EH (cell line): ENCODE measurements at regions not wholly inside any gene's neighbourhood (a gene's known extent, or its start where the extent isn't known, plus 50 kb on each side); places are given as distances from the start of the nearest gene placed in this dataset.
"Not testable (repeated sequence)": the region's sequence is repeated elsewhere in the genome, so short reads cannot be mapped to it uniquely, and the experiment has no call there.

Experiments
- DNase-seq: peaks from one replicate; pipeline ENCODE4 v3.0.0-alpha.2; 2015; ENCODE audit warnings: low read depth

GRCh38 chr6:21710216-21710615 lies 116.7 kb downstream of the SOX4 start:
- DNase-seq = no peak

GRCh38 chr6:21710908-21711627 lies 117.5 kb downstream of the SOX4 start:
- DNase-seq = no peak

GRCh38 chr6:21712213-21712612 lies 118.7 kb downstream of the SOX4 start:
- no peak for DNase-seq

GRCh38 chr6:21713481-21713880 lies 119.9 kb downstream of the SOX4 start:
- DNase-seq = no peak

GRCh38 chr6:21715180-21715579 lies 121.6 kb downstream of the SOX4 start:
- no peak for DNase-seq

- DNase-seq = no peak
Observed at GRCh38 chr6:21722510-21722909, 129.0 kb downstream of the SOX4 start.

- DNase-seq = no peak
Observed at GRCh38 chr6:21726676-21727075, 133.1 kb downstream of the SOX4 start.

- no peak for DNase-seq
Observed at GRCh38 chr6:21728141-21728540, 134.6 kb downstream of the SOX4 start.

- no peak for DNase-seq
Observed at GRCh38 chr6:21729431-21729830, 135.9 kb downstream of the SOX4 start.

GRCh38 chr6:21730533-21730932 lies 137.0 kb downstream of the SOX4 start:
- DNase-seq = no peak

GRCh38 chr6:21731411-21732031 lies 138.0 kb downstream of the SOX4 start:
- DNase-seq = peak; percentile 74

- not testable (repeated sequence) for DNase-seq
Observed at GRCh38 chr6:21732032-21732730, 138.6 kb downstream of the SOX4 start.

- DNase-seq = no peak
Observed at GRCh38 chr6:21732731-21733130, 139.2 kb downstream of the SOX4 start.

GRCh38 chr6:21733311-21733710 lies 139.8 kb downstream of the SOX4 start:
- DNase-seq = peak; percentile 37

- no peak for DNase-seq
Observed at GRCh38 chr6:21734204-21734603, 140.7 kb downstream of the SOX4 start.

GRCh38 chr6:21738180-21739094 lies 144.9 kb downstream of the SOX4 start:
- DNase-seq = peak; percentile 33

- DNase-seq = no peak
Observed at GRCh38 chr6:21739241-21739640, 145.7 kb downstream of the SOX4 start.

- DNase-seq = no peak
Observed at GRCh38 chr6:21739838-21740237, 146.3 kb downstream of the SOX4 start.

- DNase-seq = peak; percentile 84
Observed at GRCh38 chr6:21740376-21741124, 147.0 kb downstream of the SOX4 start.

GRCh38 chr6:21741221-21742109 lies 147.9 kb downstream of the SOX4 start:
- DNase-seq = peak; percentile 62
